ENCODE measurements at regions not wholly inside any gene's neighbourhood (a gene's known extent, or its start where the extent isn't known, plus 50 kb on each side); places are given as distances from the start of the nearest gene placed in this dataset.
A peak's percentile ranks its signal among the peaks of the same experiment; 100 is the strongest.

DNA sequence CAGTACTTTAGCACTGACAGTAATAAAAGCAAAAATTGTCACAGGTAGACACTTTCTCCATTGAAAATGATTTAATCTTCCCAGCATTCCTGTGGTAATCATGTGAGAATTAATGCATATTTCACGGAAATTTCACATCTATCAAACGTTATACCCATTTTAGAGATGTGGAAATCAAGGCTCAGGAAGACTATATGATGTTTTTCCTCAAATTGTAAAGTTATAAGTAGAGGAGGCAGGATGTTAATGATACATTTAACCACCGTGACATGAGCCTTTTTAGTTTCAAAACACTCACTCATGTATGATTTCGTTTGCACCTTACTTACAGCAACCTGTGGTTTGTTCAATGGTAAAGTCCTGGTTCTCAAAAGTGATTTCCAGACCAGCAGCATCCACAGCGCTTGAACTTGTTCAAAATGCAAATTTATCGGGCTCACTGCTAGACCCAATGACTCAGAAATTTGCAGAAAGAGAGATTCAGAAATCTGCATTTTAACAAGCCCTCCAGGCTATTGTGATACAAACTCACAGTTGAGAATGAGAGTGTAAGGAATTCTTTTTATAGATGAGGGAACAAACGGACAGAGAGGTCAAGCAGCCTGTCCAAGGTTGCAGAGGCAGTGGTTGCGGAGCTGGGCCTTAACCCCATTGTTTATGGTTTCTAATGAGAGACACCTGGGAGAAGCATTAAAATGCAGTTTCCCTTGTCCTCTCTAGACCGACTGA lies 654.8 kb upstream of the TBX3 start:
- Mint-ChIP-seq H3K9me3 (peaks cover 14% of the 10 kb centered on the region), H3K27ac (peak overlapping the region; percentile 52), H3K4me1 (peaks cover 29% of the 10 kb centered on the region), H3K4me3 (no peak overlapping the region), H3K27me3 (ENCODE audit: low read depth) (no peaks in the 10 kb centered on the region), H3K36me3 (peaks cover 11% of the 10 kb centered on the region)
- DNase-seq (ENCODE audit: low spot score in 2 of 2, unreplicated experiment in 2 of 2): no peak
- TF ChIP-seq, protein P1, sequence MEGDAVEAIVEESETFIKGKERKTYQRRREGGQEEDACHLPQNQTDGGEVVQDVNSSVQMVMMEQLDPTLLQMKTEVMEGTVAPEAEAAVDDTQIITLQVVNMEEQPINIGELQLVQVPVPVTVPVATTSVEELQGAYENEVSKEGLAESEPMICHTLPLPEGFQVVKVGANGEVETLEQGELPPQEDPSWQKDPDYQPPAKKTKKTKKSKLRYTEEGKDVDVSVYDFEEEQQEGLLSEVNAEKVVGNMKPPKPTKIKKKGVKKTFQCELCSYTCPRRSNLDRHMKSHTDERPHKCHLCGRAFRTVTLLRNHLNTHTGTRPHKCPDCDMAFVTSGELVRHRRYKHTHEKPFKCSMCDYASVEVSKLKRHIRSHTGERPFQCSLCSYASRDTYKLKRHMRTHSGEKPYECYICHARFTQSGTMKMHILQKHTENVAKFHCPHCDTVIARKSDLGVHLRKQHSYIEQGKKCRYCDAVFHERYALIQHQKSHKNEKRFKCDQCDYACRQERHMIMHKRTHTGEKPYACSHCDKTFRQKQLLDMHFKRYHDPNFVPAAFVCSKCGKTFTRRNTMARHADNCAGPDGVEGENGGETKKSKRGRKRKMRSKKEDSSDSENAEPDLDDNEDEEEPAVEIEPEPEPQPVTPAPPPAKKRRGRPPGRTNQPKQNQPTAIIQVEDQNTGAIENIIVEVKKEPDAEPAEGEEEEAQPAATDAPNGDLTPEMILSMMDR (IDR thresholded peaks at IDR 0.05; ENCODE audit: unreplicated experiment): no peak

DNA sequence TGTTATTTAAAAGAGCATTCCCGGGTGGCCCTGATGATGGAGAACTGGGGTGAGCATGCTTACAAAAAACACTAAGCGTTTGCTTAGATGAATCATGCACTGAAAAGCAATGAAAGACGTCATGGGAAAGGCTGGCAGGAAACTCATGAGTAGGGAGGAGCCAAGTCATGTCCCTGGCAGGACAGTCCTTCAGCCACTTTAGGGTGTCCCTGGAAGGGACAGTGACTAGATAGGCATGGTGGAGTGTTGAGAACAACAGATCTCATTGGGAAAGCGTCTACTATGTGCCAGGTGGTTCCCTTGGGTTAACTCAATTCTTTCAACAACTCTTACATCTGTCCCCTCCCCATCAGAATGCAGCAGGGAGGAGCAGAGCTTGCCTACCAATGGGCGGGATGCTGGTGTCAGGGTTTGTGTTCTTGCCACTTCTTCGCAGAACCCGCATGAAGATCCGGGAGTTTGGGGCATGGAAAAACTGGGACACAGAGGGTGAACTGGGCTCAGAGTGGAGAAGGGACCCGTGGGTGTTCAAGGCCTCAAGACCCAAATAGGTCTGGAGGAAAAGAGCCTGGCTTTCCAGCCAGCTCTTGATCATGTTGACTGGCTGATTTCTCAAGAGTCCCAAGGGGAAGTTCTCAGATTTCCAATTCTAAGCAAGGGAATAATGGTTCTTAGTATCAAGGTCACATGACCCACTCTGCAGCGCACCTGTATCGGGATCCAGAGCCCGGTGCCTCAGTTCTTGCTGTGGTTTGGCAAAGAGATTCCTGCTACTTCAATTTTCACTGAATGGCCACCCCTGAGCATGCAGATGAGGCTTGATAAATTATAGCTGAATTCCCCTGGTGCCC lies 653.9 kb upstream of the TBX3 start:
- Mint-ChIP-seq H3K9me3 (peaks cover 9% of the 10 kb centered on the region), H3K4me1 (peaks cover 37% of the 10 kb centered on the region), H3K27ac (no peak overlapping the region), H3K36me3 (peaks cover 6% of the 10 kb centered on the region), H3K4me3 (no peak overlapping the region), H3K27me3 (ENCODE audit: low read depth) (no peaks in the 10 kb centered on the region)
- DNase-seq (ENCODE audit: low spot score in 2 of 2, unreplicated experiment in 2 of 2): no peak
- TF ChIP-seq, protein P1 (IDR thresholded peaks at IDR 0.05; ENCODE audit: unreplicated experiment): no peak

DNA sequence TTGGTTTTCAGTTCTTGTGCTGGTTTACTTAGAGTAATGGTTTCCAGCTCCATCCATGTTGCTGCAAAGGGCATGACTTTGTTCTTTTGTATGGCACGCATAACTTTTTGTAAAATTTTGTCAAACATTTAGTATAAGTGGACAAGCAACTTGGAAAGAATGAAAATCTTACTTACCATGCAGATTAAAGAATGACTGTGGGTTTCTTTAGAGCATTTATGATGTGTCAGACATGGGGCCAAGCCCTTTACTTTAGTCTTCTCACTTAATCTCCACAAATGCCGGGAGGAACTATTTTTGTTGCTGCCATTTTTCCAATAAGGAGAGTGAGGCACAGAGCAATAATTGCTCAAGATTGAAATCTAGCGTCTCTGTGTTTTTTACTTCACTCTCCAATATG lies 652.5 kb upstream of the TBX3 start:
- H3K9me3 Mint-ChIP-seq: no peaks in the 10 kb centered on the region
- no peak overlapping the region for H3K4me3 Mint-ChIP-seq
- H3K27ac Mint-ChIP-seq: no peak overlapping the region
- peaks cover 38% of the 10 kb centered on the region for H3K4me1 Mint-ChIP-seq
- no peak for DNase-seq (ENCODE audit: low spot score in 2 of 2, unreplicated experiment in 2 of 2)
- TF ChIP-seq, protein P1 (IDR thresholded peaks at IDR 0.05; ENCODE audit: unreplicated experiment): no peak
- no peaks in the 10 kb centered on the region for H3K27me3 Mint-ChIP-seq (ENCODE audit: low read depth)
- no peaks in the 10 kb centered on the region for H3K36me3 Mint-ChIP-seq

DNA sequence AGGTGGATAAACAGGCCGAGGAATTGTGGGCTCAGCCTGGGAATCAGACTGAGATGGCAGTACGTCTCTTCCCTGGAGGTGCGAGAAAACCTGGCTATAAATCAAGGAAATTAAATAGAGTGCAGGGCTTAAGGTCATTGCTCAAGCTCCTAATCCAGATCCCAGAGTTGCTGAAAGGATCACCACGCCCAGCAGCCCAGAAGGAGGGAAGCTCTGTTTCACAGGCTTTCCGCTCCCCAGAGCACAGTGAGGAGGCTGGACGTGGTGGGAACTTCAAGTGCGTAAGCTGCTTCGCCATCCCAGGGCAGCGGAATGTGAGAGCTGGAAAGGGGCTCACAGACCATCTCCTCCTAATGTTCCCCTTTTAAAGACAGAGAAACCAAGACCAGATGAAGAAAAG lies 651.6 kb upstream of the TBX3 start:
- DNase-seq (ENCODE audit: low spot score in 2 of 2, unreplicated experiment in 2 of 2): no peak
- no peaks in the 10 kb centered on the region for H3K9me3 Mint-ChIP-seq
- TF ChIP-seq, protein P1 (IDR thresholded peaks at IDR 0.05; ENCODE audit: unreplicated experiment): no peak
- H3K27me3 Mint-ChIP-seq (ENCODE audit: low read depth): no peaks in the 10 kb centered on the region
- no peak overlapping the region for H3K4me3 Mint-ChIP-seq
- no peak overlapping the region for H3K27ac Mint-ChIP-seq
- no peaks in the 10 kb centered on the region for H3K36me3 Mint-ChIP-seq
- H3K4me1 Mint-ChIP-seq: peaks cover 38% of the 10 kb centered on the region

DNA sequence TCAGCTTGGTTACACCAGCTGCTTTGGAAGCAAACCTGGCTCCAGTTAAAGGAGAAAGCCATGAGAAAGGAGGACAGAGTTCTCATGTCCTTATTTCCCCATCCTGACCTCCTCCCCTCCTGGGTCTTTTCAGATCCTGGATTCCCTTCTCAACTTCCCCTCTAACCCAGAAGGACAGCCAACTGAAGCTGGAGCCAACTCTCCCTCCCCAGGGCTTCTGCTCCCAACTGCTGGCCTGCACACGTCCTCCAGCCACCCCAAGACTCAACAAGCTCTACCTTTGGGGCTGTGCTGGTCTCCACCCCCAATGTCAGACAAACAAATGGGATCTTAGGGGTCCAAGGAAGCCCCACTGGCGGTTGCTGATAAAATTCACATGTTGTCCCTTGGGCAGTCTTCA lies 651.1 kb upstream of the TBX3 start:
- peaks cover 5% of the 10 kb centered on the region for H3K9me3 Mint-ChIP-seq
- DNase-seq (ENCODE audit: low spot score in 2 of 2, unreplicated experiment in 2 of 2): no peak
- H3K27ac Mint-ChIP-seq: no peak overlapping the region
- H3K4me3 Mint-ChIP-seq: no peak overlapping the region
- peaks cover 38% of the 10 kb centered on the region for H3K4me1 Mint-ChIP-seq
- H3K27me3 Mint-ChIP-seq (ENCODE audit: low read depth): no peaks in the 10 kb centered on the region
- peaks cover 4% of the 10 kb centered on the region for H3K36me3 Mint-ChIP-seq
- TF ChIP-seq, protein P1 (IDR thresholded peaks at IDR 0.05; ENCODE audit: unreplicated experiment): no peak
